Karpas-422 (cell line): ENCODE measurements at regions not wholly inside any gene's neighbourhood (a gene's known extent, or its start where the extent isn't known, plus 50 kb on each side); places are given as distances from the start of the nearest gene placed in this dataset.
"Not testable (repeated sequence)": the region's sequence is repeated elsewhere in the genome, so short reads cannot be mapped to it uniquely, and the experiment has no call there.

Experiments used
- DNase-seq: peaks from one replicate; pipeline ENCODE4 v3.0.0-alpha.2; 2015
- H2AFZ ChIP-seq: fragments of 200-600 bp; sonication (generic); 2 replicates; pipeline ENCODE4 v1.6.1; 2014; ENCODE audit warnings: antibody characterized with exemption, low read length, mixed read lengths
- H3K27ac ChIP-seq: fragments of 200-600 bp; sonication (generic); 2 replicates; pipeline ENCODE4 v1.5.1; 2014; ENCODE audit warnings: mild to moderate bottlenecking, low read length, moderate library complexity
- H3K27me3 ChIP-seq: fragments of 200-600 bp; sonication (generic); 2 replicates; pipeline ENCODE4 v1.6.1; 2014; ENCODE audit warnings: low read length, mixed read lengths
- H3K36me3 ChIP-seq: fragments of 200-600 bp; sonication (generic); 2 replicates; pipeline ENCODE4 v1.6.1; 2014; ENCODE audit warnings: low read length, mixed read lengths; ENCODE audit not compliant: insufficient read depth
- H3K4me1 ChIP-seq: fragments of 200-600 bp; sonication (generic); 2 replicates; pipeline ENCODE4 v1.6.1; 2014; ENCODE audit warnings: mild to moderate bottlenecking, low read length, mixed read lengths
- H3K4me2 ChIP-seq: fragments of 200-600 bp; sonication (generic); 2 replicates; pipeline ENCODE4 v1.6.1; 2014; ENCODE audit warnings: low read length, low read depth, mild to moderate bottlenecking; ENCODE audit not compliant: poor library complexity, severe bottlenecking
- H3K4me3 ChIP-seq: fragments of 200-600 bp; sonication (generic); 2 replicates; pipeline ENCODE4 v1.5.1; 2014; ENCODE audit warnings: mild to moderate bottlenecking, antibody characterized with exemption, low read length, mixed read lengths
- H3K79me2 ChIP-seq: fragments of 200-600 bp; sonication (generic); 2 replicates; pipeline ENCODE4 v1.6.1; 2014; ENCODE audit warnings: mild to moderate bottlenecking, low read length, mixed read lengths
- H3K9ac ChIP-seq: fragments of 200-600 bp; sonication (generic); 2 replicates; pipeline ENCODE4 v1.6.0; 2014; ENCODE audit warnings: low read length
- H3K9me2 ChIP-seq: fragments of 200-600 bp; sonication (generic), shearing (Covaris generic); replicated peaks from 2 replicates; pipeline ENCODE4 v1.6.0; 2014; ENCODE audit warnings: mild to moderate bottlenecking, low read length, moderate library complexity; ENCODE audit not compliant: insufficient read depth
- H3K9me3 ChIP-seq: fragments of 300-700, 200-600 bp; sonication (generic); 2 replicates; pipeline ENCODE4 v1.6.1; 2014; ENCODE audit warnings: low read length, mixed read lengths
- H4K20me1 ChIP-seq: fragments of 200-600 bp; sonication (generic); 2 replicates; pipeline ENCODE4 v1.6.1; 2014; ENCODE audit warnings: mild to moderate bottlenecking, antibody characterized with exemption, low read length, low read depth; ENCODE audit not compliant: insufficient read depth

DNA sequence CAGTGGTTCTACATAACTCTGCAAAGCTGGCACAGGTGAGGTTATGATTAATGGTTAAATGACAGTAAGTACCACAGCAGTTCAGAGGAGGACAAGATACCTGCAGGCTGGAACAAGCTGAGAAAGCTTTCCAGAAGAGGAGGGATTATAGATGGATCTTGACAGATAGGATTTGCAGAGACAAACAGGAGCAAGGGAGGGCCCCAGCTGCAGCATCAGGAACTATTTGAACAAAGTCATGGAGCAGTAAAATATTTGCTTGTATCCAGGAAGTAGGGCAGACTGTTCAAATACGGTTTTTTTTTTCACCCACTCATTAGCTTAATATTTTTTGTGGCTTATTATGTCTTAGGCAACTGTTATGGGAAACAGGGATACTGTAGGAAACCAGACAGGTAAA lies 144.4 kb upstream of the MAN1A1 start:
- Histone ChIP-seq H3K27me3 (no peaks in the 10 kb centered on the region), H3K79me2 (no peaks in the 10 kb centered on the region), H3K4me3 (no peak overlapping the region), H3K9ac (no peak overlapping the region), H2AFZ (no peak overlapping the region), H3K4me2 (no peak overlapping the region), H3K36me3 (no peaks in the 10 kb centered on the region), H3K4me1 (no peaks in the 10 kb centered on the region), H3K9me3 (no peaks in the 10 kb centered on the region), H3K9me2 (no peaks in the 10 kb centered on the region), H4K20me1 (no peaks in the 10 kb centered on the region), H3K27ac (no peak overlapping the region)
- no peak for DNase-seq

DNA sequence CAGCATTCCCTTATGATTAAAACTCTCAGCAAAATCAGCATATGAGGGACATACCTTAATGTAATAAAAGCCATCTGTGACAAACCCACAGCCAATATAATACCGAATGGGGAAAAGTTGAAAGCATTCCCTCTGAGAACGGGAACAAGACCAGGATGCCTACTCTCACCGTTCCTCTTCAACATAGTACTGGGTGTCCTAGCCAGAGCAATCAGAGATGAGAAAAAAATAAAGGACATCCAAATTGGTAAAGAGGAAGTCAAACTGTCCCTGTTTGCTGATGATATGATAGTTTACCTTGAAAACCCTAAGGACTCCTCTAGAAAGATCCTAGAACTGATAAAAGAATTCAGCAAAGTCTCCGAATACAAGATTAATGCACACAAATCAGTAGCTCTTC lies 141.6 kb upstream of the MAN1A1 start:
- H3K4me3 ChIP-seq, H3K36me3 ChIP-seq: not testable (repeated sequence)

DNA sequence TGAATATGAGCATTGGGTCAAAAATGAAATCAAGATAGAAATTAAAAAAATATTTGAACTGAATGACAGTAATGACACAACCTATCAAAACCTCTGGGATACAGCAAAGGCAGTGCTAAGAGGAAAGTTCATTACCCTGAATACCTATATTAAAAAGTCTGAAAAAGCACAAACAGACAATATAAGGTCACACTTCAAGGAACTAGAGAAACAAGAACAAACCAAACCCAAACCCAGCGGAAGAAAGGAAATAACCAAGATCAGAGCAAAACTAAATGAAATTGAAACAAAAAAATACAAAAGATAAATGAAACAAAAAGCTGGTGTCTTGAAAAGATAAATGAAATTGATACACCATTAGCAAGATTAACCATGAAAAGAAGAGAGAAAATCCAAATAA lies 140.5 kb upstream of the MAN1A1 start:
- not testable (repeated sequence) for H3K4me2 ChIP-seq, H4K20me1 ChIP-seq, H3K9me3 ChIP-seq, H3K9me2 ChIP-seq, H3K4me1 ChIP-seq, H3K79me2 ChIP-seq, DNase-seq, H3K9ac ChIP-seq, H3K36me3 ChIP-seq, H2AFZ ChIP-seq, H3K27ac ChIP-seq, H3K4me3 ChIP-seq, H3K27me3 ChIP-seq

More for the DNA sequence above, 141.6 kb upstream of the MAN1A1 start:
- not testable (repeated sequence) for DNase-seq, H3K9ac ChIP-seq, H3K79me2 ChIP-seq, H2AFZ ChIP-seq, H3K9me2 ChIP-seq, H4K20me1 ChIP-seq, H3K4me2 ChIP-seq, H3K9me3 ChIP-seq, H3K4me1 ChIP-seq, H3K27ac ChIP-seq, H3K27me3 ChIP-seq

DNA sequence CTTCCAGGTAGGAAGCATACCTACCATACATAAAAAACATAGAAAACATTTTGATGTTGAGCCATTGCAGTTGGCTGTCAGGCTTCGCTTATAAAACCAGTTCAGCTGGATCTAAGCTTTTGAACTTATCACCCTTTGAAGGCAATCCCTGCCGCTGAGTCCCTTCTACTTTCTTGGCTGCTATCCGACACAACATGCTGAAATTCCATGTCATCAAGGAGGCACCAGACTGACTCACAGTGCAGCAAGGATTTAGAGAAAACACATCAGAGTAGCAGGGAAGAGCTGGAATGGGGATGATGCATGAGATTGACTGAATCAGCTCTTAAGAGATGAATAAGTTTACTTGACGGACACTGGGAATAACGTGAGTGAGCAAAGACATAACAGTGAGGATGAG lies 135.0 kb upstream of the MAN1A1 start:
- no peak for DNase-seq
- Histone ChIP-seq H3K4me3 (no peak overlapping the region), H2AFZ (no peak overlapping the region), H3K27me3 (no peaks in the 10 kb centered on the region), H3K79me2 (no peaks in the 10 kb centered on the region), H3K9me2 (no peaks in the 10 kb centered on the region), H3K9me3 (no peaks in the 10 kb centered on the region), H3K4me2 (no peak overlapping the region), H3K36me3 (no peaks in the 10 kb centered on the region), H3K4me1 (no peaks in the 10 kb centered on the region), H4K20me1 (no peaks in the 10 kb centered on the region), H3K9ac (no peak overlapping the region), H3K27ac (no peak overlapping the region)

DNA sequence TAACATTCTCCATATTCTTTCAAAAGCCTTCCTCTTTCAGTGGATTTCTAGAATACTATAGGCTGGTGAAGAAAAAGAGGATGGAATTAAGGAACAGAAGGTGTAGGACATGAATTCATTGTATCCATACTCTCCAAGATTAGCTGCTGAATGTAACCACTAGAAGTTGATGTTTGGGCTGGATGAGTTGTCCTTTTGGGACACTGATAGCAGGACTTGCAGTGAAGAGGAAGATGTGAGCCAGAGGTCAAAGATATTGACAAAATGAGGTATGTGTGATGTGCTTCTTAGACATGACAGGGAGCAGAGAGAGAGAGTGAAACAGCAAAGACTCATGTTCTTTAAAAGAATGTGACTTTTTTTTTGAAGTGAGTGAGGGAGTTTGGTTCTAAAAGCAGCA lies 134.3 kb upstream of the MAN1A1 start:
- Histone ChIP-seq H3K9ac (no peak overlapping the region), H3K9me3 (no peaks in the 10 kb centered on the region), H3K4me1 (no peaks in the 10 kb centered on the region), H3K36me3 (no peaks in the 10 kb centered on the region), H3K4me3 (no peak overlapping the region), H3K27me3 (no peaks in the 10 kb centered on the region), H2AFZ (no peak overlapping the region), H3K9me2 (no peaks in the 10 kb centered on the region), H3K79me2 (no peaks in the 10 kb centered on the region), H4K20me1 (no peaks in the 10 kb centered on the region), H3K4me2 (no peak overlapping the region), H3K27ac (no peak overlapping the region)
- DNase-seq = no peak

DNA sequence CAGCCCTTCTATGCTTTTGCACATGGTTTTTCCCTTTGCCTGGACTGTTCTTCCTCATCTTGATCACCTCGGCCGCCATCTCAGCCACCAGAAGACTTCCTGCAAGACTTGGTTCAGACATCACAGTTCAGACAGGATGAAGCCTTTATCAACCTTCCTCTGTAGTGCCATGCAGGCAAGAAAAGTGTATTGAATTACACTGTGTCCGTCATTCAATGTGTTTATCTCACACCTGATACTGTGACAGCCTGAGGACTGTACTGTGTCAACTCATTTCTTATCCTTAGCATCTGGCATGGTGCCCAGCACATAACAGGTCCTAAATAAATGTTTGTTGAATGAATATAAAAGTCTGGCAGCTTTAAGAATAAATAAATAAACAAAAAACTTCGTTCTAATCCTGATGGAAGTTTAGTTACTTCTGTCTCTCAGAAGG lies 133.3 kb upstream of the MAN1A1 start:
- no peak for DNase-seq
- no peak overlapping the region for H3K4me3 ChIP-seq
- H3K9ac ChIP-seq = no peak overlapping the region
- no peaks in the 10 kb centered on the region for H4K20me1 ChIP-seq
- H3K4me1 ChIP-seq = no peaks in the 10 kb centered on the region
- no peak overlapping the region for H3K27ac ChIP-seq
- no peaks in the 10 kb centered on the region for H3K36me3 ChIP-seq
- H3K27me3 ChIP-seq = no peaks in the 10 kb centered on the region
- H3K79me2 ChIP-seq = no peaks in the 10 kb centered on the region
- H3K9me3 ChIP-seq = no peaks in the 10 kb centered on the region
- H3K4me2 ChIP-seq = no peak overlapping the region
- no peak overlapping the region for H2AFZ ChIP-seq
- no peaks in the 10 kb centered on the region for H3K9me2 ChIP-seq

DNA sequence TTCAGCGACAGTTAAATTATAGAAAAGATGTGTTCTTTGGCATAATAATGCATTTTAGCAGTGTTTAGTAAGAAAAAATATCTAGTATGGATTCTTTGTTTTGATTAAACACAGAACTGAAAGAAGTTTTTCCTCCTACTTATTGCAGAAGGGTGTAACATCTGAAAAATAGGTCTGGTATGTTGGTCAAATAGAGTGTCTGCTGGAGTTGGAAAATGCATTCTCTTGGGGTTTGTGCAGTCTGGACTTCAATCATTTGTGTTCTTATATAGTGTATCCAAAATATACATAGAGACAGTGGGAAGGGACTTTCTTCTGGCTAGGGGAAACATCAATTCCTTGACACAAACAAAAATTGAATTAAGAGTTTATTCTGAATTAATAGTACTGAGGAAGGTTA lies 132.4 kb upstream of the MAN1A1 start:
- Histone ChIP-seq H3K27me3 (no peaks in the 10 kb centered on the region), H3K36me3 (no peaks in the 10 kb centered on the region), H3K4me2 (no peak overlapping the region)

DNA sequence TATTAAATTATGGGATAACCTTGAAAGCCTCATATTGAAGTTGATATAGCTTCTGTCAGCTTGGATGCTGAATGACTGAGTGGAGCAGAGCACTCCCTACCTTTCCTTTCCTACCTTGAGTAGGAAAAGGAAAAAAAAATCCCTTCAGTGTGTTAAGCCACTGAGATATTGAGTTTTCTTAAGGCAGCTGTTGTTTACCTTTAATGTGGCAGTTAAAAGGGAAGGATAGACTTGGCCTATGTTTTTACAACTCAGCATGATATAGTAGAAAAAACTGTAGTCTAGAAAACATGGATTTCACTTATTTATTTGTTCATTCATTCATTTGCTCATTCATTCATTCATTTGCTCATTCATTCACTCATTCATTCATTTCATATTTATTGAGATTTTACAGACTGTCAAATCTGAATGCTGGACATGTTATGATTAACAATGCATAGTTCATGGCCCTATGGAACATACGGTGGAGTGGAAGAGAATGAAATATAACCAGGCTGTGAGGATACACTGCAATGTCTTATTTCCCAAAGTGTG lies 131.5 kb upstream of the MAN1A1 start:
- H3K79me2 ChIP-seq = no peaks in the 10 kb centered on the region
- DNase-seq = no peak
- H3K9ac ChIP-seq = no peak overlapping the region
- H3K4me1 ChIP-seq = no peaks in the 10 kb centered on the region
- no peaks in the 10 kb centered on the region for H3K36me3 ChIP-seq
- no peak overlapping the region for H3K4me2 ChIP-seq
- H2AFZ ChIP-seq = no peak overlapping the region
- no peak overlapping the region for H3K27ac ChIP-seq
- no peaks in the 10 kb centered on the region for H4K20me1 ChIP-seq
- no peaks in the 10 kb centered on the region for H3K27me3 ChIP-seq
- H3K9me2 ChIP-seq = no peaks in the 10 kb centered on the region
- no peaks in the 10 kb centered on the region for H3K9me3 ChIP-seq
- H3K4me3 ChIP-seq = no peak overlapping the region

More for the DNA sequence above, 132.4 kb upstream of the MAN1A1 start:
- Histone ChIP-seq H3K79me2 (no peaks in the 10 kb centered on the region), H2AFZ (no peak overlapping the region), H3K27ac (no peak overlapping the region), H3K4me3 (no peak overlapping the region), H3K9ac (no peak overlapping the region), H3K9me2 (no peaks in the 10 kb centered on the region), H3K4me1 (no peaks in the 10 kb centered on the region), H3K9me3 (no peaks in the 10 kb centered on the region), H4K20me1 (no peaks in the 10 kb centered on the region)
- no peak for DNase-seq
